ENCODE measurements at regions not wholly inside any gene's neighbourhood (a gene's known extent, or its start where the extent isn't known, plus 50 kb on each side); places are given as distances from the start of the nearest gene placed in this dataset.
"Not testable (repeated sequence)": the region's sequence is repeated elsewhere in the genome, so short reads cannot be mapped to it uniquely, and the experiment has no call there.

DNA sequence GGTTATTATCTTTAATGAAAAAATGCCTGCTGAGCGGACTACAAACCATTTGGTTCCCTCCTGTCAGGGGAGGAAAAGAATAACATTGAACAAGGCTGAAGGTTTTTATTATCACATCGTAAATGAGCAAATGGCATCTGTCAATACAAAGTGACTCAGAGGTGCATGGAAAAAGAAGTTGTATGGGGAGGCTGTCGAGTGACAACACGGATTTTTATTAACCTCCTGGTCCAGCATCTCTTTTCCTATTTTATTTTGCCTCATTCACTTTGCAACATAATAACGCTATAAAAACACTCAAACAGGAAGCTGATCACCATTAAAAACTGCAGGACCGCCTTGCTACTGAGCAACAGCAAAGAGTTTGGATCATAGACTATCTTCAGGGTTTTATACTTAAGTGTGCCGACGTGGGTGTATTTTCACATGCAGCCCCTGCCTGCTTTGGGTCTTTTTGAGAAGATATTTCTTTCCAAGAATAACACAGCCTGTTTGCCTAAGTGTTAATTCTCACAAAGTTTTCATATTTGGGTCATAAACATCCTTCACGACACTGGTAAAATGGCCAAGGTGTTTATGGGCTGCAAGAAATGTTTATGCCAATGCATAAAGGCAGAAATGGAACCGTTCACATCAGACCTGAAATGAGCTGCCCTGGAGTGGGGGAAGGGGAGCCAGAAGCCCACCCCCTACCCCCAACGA, 132.1 kb upstream of the SALL4 start:
- DNase-seq (ENCODE audit: low spot score) = no peak
- in situ Hi-C loops (cut with MboI; ENCODE audit: low pct_unique_long_range_greater_than_20kb, low sequenced_read_pairs, unreplicated experiment) = no loop called here
- TF ChIP-seq, protein P1, sequence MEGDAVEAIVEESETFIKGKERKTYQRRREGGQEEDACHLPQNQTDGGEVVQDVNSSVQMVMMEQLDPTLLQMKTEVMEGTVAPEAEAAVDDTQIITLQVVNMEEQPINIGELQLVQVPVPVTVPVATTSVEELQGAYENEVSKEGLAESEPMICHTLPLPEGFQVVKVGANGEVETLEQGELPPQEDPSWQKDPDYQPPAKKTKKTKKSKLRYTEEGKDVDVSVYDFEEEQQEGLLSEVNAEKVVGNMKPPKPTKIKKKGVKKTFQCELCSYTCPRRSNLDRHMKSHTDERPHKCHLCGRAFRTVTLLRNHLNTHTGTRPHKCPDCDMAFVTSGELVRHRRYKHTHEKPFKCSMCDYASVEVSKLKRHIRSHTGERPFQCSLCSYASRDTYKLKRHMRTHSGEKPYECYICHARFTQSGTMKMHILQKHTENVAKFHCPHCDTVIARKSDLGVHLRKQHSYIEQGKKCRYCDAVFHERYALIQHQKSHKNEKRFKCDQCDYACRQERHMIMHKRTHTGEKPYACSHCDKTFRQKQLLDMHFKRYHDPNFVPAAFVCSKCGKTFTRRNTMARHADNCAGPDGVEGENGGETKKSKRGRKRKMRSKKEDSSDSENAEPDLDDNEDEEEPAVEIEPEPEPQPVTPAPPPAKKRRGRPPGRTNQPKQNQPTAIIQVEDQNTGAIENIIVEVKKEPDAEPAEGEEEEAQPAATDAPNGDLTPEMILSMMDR (IDR thresholded peaks at IDR 0.05; ENCODE audit: extremely low read depth, insufficient read depth, missing control alignments) = no peak

DNA sequence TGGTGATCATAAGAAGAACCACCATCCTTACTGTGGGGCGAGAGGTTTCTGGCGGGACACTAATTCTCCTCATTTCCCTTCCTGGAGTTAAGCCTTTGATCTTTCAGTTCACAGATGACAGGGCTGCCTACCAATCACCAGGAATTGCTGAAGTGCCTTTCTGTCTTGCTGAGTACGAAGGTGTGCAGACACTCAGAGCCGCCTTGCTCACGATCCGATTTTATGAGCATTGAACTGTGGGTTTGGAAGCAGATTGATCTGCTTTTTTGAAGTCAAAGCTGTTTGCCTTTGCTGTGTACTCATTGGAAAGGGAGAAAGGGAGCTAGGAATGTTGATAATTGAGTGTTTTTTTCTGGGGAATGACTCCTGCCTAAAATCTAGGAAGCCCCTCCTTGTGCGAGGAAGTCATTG, 129.1 kb upstream of the SALL4 start:
- DNase-seq (ENCODE audit: low spot score) = no peak
- TF ChIP-seq, protein P1 (IDR thresholded peaks at IDR 0.05; ENCODE audit: extremely low read depth, insufficient read depth, missing control alignments) = no peak
- in situ Hi-C loops (cut with MboI; ENCODE audit: low pct_unique_long_range_greater_than_20kb, low sequenced_read_pairs, unreplicated experiment) = no loop called here

DNA sequence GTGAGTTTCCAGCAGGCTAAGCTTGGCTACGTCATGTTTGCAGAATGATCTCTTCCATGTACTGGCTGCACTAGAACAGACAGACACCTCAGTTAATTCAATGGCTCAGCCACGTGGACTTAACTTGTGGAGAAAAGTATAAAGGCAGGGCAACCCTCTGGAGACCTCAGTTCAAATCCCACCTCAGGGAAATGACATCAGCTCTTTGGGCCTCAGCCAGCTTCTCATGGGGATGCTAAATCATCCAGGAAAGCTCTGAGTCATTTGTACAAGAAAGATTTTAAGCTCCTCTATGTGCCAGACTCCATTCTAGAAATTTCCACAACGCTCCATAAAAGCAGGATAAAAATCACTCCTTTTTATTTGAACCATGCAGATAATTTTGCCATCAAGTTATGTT, 128.5 kb upstream of the SALL4 start:
- in situ Hi-C loops (cut with MboI; ENCODE audit: low pct_unique_long_range_greater_than_20kb, low sequenced_read_pairs, unreplicated experiment) = no loop called here
- no peak for DNase-seq (ENCODE audit: low spot score)
- TF ChIP-seq, protein P1 (IDR thresholded peaks at IDR 0.05; ENCODE audit: extremely low read depth, insufficient read depth, missing control alignments) = no peak

- no peak for DNase-seq (ENCODE audit: low spot score)
- in situ Hi-C loops (cut with MboI; ENCODE audit: low pct_unique_long_range_greater_than_20kb, low sequenced_read_pairs, unreplicated experiment) = no loop called here
- TF ChIP-seq, protein P1 (IDR thresholded peaks at IDR 0.05; ENCODE audit: extremely low read depth, insufficient read depth, missing control alignments) = no peak
Measured at GRCh38 chr20:51928931-51929330, 126.6 kb upstream of the SALL4 start.

- DNase-seq (ENCODE audit: low spot score); in situ Hi-C loops (cut with MboI; ENCODE audit: low pct_unique_long_range_greater_than_20kb, low sequenced_read_pairs, unreplicated experiment): not testable (repeated sequence)
Measured at GRCh38 chr20:51927970-51928369, 125.6 kb upstream of the SALL4 start.

- TF ChIP-seq, protein P1 (IDR thresholded peaks at IDR 0.05; ENCODE audit: extremely low read depth, insufficient read depth, missing control alignments) = no peak
- in situ Hi-C loops (cut with MboI; ENCODE audit: low pct_unique_long_range_greater_than_20kb, low sequenced_read_pairs, unreplicated experiment) = no loop called here
- DNase-seq (ENCODE audit: low spot score) = no peak
Measured at GRCh38 chr20:51926670-51927305, 124.5 kb upstream of the SALL4 start.

DNA sequence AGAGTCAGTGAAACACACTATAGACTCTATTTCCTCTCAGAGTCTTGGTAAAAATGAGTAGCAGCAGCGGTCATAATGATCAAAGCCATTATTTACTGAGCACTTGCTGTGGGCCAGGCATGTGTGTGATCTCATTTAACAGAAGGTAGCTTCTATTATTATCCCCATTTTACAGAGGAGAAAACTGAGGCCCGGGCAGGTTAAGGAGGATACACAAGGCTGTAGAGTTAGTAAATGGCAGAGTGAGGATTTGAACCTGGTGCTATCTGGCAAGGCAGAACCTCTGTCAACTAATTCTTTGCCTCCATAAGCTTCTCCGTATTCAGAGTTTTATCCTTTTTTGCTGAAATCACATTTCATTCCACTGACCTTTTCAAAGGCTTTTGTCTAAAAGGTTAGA, 122.2 kb upstream of the SALL4 start:
- in situ Hi-C loops (cut with MboI; ENCODE audit: low pct_unique_long_range_greater_than_20kb, low sequenced_read_pairs, unreplicated experiment) = no loop called here
- TF ChIP-seq, protein P1 (IDR thresholded peaks at IDR 0.05; ENCODE audit: extremely low read depth, insufficient read depth, missing control alignments) = no peak
- no peak for DNase-seq (ENCODE audit: low spot score)
